Neural cell (in vitro differentiated cells): ENCODE measurements at regions not wholly inside any gene's neighbourhood (a gene's known extent, or its start where the extent isn't known, plus 50 kb on each side); places are given as distances from the start of the nearest gene placed in this dataset.

Experiments used
- EP300 ChIP-seq: fragments of 450-650 bp; conservative IDR thresholded peaks from 2 replicates; pipeline ENCODE4 v1.6.1; 2014; ENCODE audit warnings: antibody characterized with exemption, mild to moderate bottlenecking, moderate library complexity; ENCODE audit not compliant: poor library complexity, severe bottlenecking
- POLR2AphosphoS5 ChIP-seq: IDR thresholded peaks from 2 replicates; pipeline ENCODE4 v1.6.1; 2012
- RAD21 ChIP-seq: fragments of 450-650 bp; conservative IDR thresholded peaks from 2 replicates; pipeline ENCODE4 v1.6.1; 2014; ENCODE audit warnings: antibody characterized with exemption, mild to moderate bottlenecking, moderate library complexity
- SMC3 ChIP-seq: fragments of 450-650 bp; conservative IDR thresholded peaks from 2 replicates; pipeline ENCODE4 v1.6.1; 2014; ENCODE audit warnings: antibody characterized with exemption, mild to moderate bottlenecking, moderate library complexity; ENCODE audit not compliant: poor library complexity
- TAF1 ChIP-seq: IDR thresholded peaks from 2 replicates; pipeline ENCODE4 v1.6.1; 2012; ENCODE audit warnings: low read depth
- TF ChIP-seq, protein P1 (sequence below): fragments of 450-650 bp; IDR thresholded peaks from 2 replicates; pipeline ENCODE4 v1.5.1; 2014; ENCODE audit warnings: antibody characterized with exemption, mild to moderate bottlenecking, moderate library complexity; ENCODE audit not compliant: poor library complexity, severe bottlenecking
- TF ChIP-seq, protein P2 (sequence below): IDR thresholded peaks from 2 replicates; pipeline ENCODE4 v1.6.1; 2012; ENCODE audit warnings: borderline replicate concordance

DNA sequence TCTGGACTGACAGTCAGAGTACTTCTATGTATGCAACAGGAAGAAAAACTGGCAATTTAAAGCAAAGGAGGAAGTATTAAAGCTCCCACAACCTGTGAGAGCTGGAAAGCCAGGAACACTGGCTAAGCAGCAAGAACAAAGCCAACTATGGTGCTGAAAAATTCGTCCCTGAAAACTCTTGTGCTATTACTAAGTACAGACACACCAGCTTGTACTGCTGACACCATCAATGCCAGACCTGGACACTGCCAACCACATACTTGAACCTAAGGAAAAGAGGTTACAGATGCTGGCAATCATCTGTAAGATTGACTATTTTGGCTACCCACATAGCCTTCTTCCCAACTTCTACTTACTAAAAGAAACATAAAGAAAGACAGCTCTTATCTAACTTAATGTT lies 1110.6 kb downstream of the SORCS3 start:
- TF ChIP-seq, protein P1, sequence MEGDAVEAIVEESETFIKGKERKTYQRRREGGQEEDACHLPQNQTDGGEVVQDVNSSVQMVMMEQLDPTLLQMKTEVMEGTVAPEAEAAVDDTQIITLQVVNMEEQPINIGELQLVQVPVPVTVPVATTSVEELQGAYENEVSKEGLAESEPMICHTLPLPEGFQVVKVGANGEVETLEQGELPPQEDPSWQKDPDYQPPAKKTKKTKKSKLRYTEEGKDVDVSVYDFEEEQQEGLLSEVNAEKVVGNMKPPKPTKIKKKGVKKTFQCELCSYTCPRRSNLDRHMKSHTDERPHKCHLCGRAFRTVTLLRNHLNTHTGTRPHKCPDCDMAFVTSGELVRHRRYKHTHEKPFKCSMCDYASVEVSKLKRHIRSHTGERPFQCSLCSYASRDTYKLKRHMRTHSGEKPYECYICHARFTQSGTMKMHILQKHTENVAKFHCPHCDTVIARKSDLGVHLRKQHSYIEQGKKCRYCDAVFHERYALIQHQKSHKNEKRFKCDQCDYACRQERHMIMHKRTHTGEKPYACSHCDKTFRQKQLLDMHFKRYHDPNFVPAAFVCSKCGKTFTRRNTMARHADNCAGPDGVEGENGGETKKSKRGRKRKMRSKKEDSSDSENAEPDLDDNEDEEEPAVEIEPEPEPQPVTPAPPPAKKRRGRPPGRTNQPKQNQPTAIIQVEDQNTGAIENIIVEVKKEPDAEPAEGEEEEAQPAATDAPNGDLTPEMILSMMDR: no peak
- TF ChIP-seq EP300 (no peak), SMC3 (no peak), RAD21 (no peak), TAF1 (no peak), POLR2AphosphoS5 (no peak)
- TF ChIP-seq, protein P2, sequence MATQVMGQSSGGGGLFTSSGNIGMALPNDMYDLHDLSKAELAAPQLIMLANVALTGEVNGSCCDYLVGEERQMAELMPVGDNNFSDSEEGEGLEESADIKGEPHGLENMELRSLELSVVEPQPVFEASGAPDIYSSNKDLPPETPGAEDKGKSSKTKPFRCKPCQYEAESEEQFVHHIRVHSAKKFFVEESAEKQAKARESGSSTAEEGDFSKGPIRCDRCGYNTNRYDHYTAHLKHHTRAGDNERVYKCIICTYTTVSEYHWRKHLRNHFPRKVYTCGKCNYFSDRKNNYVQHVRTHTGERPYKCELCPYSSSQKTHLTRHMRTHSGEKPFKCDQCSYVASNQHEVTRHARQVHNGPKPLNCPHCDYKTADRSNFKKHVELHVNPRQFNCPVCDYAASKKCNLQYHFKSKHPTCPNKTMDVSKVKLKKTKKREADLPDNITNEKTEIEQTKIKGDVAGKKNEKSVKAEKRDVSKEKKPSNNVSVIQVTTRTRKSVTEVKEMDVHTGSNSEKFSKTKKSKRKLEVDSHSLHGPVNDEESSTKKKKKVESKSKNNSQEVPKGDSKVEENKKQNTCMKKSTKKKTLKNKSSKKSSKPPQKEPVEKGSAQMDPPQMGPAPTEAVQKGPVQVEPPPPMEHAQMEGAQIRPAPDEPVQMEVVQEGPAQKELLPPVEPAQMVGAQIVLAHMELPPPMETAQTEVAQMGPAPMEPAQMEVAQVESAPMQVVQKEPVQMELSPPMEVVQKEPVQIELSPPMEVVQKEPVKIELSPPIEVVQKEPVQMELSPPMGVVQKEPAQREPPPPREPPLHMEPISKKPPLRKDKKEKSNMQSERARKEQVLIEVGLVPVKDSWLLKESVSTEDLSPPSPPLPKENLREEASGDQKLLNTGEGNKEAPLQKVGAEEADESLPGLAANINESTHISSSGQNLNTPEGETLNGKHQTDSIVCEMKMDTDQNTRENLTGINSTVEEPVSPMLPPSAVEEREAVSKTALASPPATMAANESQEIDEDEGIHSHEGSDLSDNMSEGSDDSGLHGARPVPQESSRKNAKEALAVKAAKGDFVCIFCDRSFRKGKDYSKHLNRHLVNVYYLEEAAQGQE: no peak
